Hepatocyte (in vitro differentiated cells): ENCODE measurements at regions not wholly inside any gene's neighbourhood (a gene's known extent, or its start where the extent isn't known, plus 50 kb on each side); places are given as distances from the start of the nearest gene placed in this dataset.
"Not testable (repeated sequence)": the region's sequence is repeated elsewhere in the genome, so short reads cannot be mapped to it uniquely, and the experiment has no call there.

Experiments
- DNase-seq: peaks from one replicate; pipeline ENCODE4 v3.0.0-alpha.2; 2016; ENCODE audit warnings: low spot score
- H2AFZ ChIP-seq: fragments of 200-600 bp; sonication (generic); 2 replicates; pipeline ENCODE4 v1.6.0; 2016; ENCODE audit warnings: antibody characterized with exemption, mild to moderate bottlenecking
- H3K27ac ChIP-seq: fragments of 200-600 bp; sonication (generic); 2 replicates; pipeline ENCODE4 v1.5.1; 2016; ENCODE audit warnings: mild to moderate bottlenecking
- H3K27me3 ChIP-seq: fragments of 200-600 bp; sonication (generic); 2 replicates; pipeline ENCODE4 v1.6.1; 2016
- H3K36me3 ChIP-seq: fragments of 200-600 bp; sonication (generic); replicated peaks from 2 replicates; pipeline ENCODE4 v1.5.1; 2016; ENCODE audit warnings: low read depth; ENCODE audit not compliant: insufficient read depth
- H3K4me1 ChIP-seq: fragments of 200-600 bp; sonication (generic); 2 replicates; pipeline ENCODE4 v1.5.1; 2016; ENCODE audit warnings: mild to moderate bottlenecking, moderate library complexity; ENCODE audit not compliant: insufficient read depth
- H3K4me2 ChIP-seq: fragments of 200-600 bp; sonication (generic); 2 replicates; pipeline ENCODE4 v1.6.0; 2016
- H3K4me3 ChIP-seq: fragments of 200-600 bp; sonication (generic); 2 replicates; pipeline ENCODE4 v1.5.1; 2016; ENCODE audit warnings: mild to moderate bottlenecking
- H3K79me2 ChIP-seq: fragments of 200-600 bp; sonication (generic); 2 replicates; pipeline ENCODE4 v1.6.0; 2017; ENCODE audit warnings: mild to moderate bottlenecking
- H3K9me2 ChIP-seq: fragments of 200-600 bp; sonication (generic); replicated peaks from 2 replicates; pipeline ENCODE4 v1.6.0; 2017; ENCODE audit warnings: mild to moderate bottlenecking; ENCODE audit not compliant: insufficient read depth
- H3K9me3 ChIP-seq: fragments of 200-600 bp; sonication (generic); 2 replicates; pipeline ENCODE4 v1.5.1; 2016; ENCODE audit warnings: low read depth, mild to moderate bottlenecking
- H4K20me1 ChIP-seq: fragments of 200-600 bp; sonication (generic); 2 replicates; pipeline ENCODE4 v1.6.0; 2016; ENCODE audit warnings: mild to moderate bottlenecking; ENCODE audit not compliant: insufficient read depth, poor library complexity, severe bottlenecking
- WGBS: methylation state at CpG from one replicate; pipeline ENCODE4 v1.1.6; 2016; ENCODE audit warnings: low lambda C conversion rate; ENCODE audit errors: missing lambda C conversion rate; 5-methylcytosine and 5-hydroxymethylcytosine counted together

DNA sequence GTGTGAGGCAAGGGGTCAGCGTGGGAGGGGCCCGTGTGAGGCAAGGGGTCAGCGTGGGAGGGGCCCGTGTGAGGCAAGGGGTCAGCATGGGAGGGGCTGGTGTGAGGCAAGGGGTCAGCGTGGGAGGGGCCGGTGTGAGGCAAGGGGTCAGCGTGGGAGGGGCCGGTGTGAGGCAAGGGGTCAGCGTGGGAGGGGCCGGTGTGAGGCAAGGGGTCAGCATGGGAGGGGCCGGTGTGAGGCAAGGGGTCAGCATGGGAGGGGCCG lies 119.2 kb downstream of the SEPTIN14 start:
- H4K20me1 ChIP-seq, H3K4me2 ChIP-seq, H3K4me1 ChIP-seq, H3K9me2 ChIP-seq, H3K36me3 ChIP-seq, H2AFZ ChIP-seq, H3K4me3 ChIP-seq, H3K27ac ChIP-seq, H3K79me2 ChIP-seq, H3K27me3 ChIP-seq, H3K9me3 ChIP-seq, DNase-seq: not testable (repeated sequence)
- 100% methylated on average over 1 of the region's 12 CpGs for WGBS

DNA sequence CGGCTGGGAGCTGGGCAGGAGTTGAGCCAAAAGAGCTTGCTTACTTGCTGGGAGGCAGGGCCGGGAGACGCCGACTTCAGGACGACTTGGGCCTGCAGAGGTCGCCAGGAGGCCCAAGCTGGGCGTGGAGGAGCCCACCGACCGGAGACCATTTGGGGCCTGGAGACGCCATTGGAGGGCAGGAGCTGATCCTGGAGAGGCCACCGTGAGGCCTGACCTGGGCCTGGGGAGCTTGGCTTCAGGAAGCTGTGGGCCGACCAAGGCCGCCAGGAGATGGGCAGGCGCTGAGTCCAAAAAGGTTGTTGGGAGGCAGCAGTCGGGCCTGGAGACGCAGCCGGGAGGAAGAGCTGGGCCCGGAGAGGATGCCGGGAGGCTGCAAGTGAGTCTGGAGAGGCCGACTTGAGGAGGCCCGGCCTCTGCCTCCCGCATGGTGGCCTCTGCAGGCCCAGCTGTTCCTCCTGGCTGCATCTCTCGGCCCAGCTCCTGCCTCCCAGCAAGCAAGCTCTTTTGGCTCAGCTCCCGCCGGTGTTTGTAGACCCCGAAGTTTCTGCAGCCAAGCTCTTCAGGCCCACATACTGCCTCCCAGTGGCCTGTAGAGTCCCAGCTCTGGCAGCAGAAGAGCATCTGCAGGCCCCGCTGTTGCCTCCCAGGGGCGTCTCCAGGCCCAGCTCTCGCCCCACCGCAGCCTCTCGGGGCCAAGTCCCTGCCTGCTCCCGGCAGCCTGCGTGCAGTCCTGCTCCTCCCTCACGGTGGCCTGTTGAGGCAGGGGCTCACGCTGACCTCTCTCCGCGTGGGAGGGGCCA lies 119.7 kb downstream of the SEPTIN14 start:
- DNase-seq: not testable (repeated sequence)

DNA sequence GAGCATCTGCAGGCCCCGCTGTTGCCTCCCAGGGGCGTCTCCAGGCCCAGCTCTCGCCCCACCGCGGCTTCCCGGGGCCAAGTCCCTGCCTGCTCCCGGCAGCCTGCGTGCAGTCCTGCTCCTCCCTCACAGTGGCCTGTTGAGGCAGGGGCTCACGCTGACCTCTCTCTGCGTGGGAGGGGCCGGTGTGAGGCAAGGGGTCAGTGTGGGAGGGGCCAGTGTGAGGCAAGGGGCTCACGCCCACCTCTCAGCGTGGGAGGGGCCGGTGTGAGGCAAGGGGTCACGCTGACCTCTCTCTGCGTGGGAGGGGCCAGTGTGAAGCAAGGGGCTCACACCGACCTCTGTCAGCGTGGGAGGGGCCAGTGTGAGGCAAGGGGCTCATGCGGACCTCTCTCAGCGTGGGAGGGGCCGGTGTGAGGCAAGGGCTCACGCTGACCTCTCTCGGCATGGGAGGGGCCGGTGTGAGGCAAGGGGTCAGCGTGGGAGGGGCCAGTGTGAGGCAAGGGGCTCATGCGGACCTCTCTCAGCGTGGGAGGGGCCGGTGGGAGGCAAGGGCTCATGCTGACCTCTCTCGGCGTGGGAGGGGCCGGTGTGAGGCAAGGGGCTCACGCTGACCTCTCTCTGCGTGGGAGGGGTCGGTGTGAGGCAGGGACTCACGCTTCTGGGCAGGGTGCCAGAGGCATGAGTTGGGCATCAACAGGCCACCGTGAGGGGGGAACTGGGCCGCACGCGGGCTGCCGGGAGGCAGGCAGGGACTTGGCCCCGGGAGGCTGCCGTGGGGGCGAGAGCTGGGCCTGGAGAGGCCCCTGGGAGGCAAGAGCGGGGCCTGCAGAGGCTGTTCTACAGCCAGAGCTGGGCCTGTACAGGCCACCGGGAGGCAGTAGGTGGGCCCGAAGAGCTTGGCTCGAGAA lies 120.6 kb downstream of the SEPTIN14 start:
- not testable (repeated sequence) for H3K4me2 ChIP-seq, H3K79me2 ChIP-seq, H4K20me1 ChIP-seq, H3K4me3 ChIP-seq, H3K9me2 ChIP-seq, H3K36me3 ChIP-seq, H2AFZ ChIP-seq, DNase-seq, H3K9me3 ChIP-seq, H3K27ac ChIP-seq, H3K27me3 ChIP-seq, H3K4me1 ChIP-seq
- WGBS: 94% methylated on average over 31 of the region's 47 CpGs

More for the DNA sequence above, 119.7 kb downstream of the SEPTIN14 start:
- not testable (repeated sequence) for H2AFZ ChIP-seq, H3K4me3 ChIP-seq, H3K36me3 ChIP-seq, H3K27ac ChIP-seq, H3K79me2 ChIP-seq, H3K4me1 ChIP-seq, H4K20me1 ChIP-seq, H3K9me2 ChIP-seq, H3K4me2 ChIP-seq, H3K27me3 ChIP-seq, H3K9me3 ChIP-seq
- WGBS: 95% methylated on average over 35 of the region's 37 CpGs

DNA sequence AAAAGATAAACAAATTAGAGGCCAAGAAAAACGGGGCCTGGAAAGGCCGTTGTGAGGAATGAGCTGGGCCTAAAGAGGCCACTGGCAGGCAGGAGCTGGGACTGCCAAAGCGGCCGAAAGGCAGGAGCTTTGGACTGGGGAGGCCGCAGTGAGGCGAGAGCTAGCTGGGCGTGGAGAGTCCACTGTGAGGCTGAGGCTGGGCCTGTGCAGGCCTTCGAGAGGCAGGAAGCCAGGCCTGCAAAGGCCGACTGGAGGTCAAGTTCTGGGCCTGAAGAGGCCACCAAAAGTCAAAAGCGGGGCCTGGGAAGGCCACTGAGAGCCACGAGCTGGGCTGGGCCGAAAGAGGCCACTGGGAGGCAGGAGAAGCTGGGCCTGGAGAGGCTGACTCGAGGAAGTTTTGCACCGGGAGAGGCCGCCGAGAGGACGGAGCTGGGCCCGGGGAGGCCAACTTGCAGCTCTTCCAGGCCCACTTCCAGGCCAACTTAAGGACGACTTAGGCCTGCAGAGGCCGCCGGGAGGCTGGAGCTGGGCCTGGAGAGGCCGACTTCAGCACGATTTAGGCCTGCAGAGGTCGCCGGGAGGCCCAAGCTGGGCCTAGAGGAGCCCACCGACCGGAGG lies 121.8 kb downstream of the SEPTIN14 start:
- not testable (repeated sequence) for H3K27ac ChIP-seq, DNase-seq, H3K9me3 ChIP-seq, H3K4me2 ChIP-seq, H3K79me2 ChIP-seq, H2AFZ ChIP-seq, H3K4me3 ChIP-seq, H3K36me3 ChIP-seq, H3K27me3 ChIP-seq, H4K20me1 ChIP-seq, H3K9me2 ChIP-seq, H3K4me1 ChIP-seq
- WGBS: 90% methylated on average over 27 of the region's 27 CpGs

DNA sequence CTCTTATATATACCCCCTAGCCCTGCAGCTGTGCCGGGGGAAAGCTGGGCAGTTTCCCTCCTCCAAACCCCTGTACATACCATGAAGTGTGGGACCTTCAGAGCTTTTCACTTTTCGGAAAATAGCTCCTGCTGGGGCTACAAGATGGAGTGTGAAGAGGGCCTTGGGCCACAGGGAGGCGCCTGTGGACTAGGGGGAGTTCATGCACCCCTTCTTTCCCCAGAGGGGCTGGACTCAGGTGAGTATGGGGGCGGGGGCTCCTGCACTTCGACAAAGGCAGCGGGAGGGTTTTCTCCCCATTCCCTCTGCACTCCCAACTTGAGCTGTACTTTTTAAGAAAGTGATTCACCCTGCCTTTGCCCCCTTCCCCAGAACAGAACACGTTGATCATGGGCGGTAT lies 122.5 kb downstream of the SEPTIN14 start:
- not testable (repeated sequence) for H3K4me3 ChIP-seq, H3K4me1 ChIP-seq, H4K20me1 ChIP-seq, H3K27ac ChIP-seq, H2AFZ ChIP-seq, H3K9me2 ChIP-seq, H3K27me3 ChIP-seq, DNase-seq, H3K4me2 ChIP-seq, H3K9me3 ChIP-seq, H3K79me2 ChIP-seq, H3K36me3 ChIP-seq
- WGBS: 90% methylated on average over 8 of the region's 8 CpGs

GRCh38 chr7:55736641-55737221 lies 125.8 kb downstream of the SEPTIN14 start:
- not testable (repeated sequence) for DNase-seq, H4K20me1 ChIP-seq, H3K4me3 ChIP-seq, H3K9me3 ChIP-seq, H3K27ac ChIP-seq, H3K36me3 ChIP-seq, H2AFZ ChIP-seq, H3K4me1 ChIP-seq, H3K79me2 ChIP-seq, H3K9me2 ChIP-seq, H3K4me2 ChIP-seq, H3K27me3 ChIP-seq
- 85% methylated on average over 11 of the region's 11 CpGs for WGBS
